Progenitor cell of endocrine pancreas (in vitro differentiated cells): ENCODE measurements at regions not wholly inside any gene's neighbourhood (a gene's known extent, or its start where the extent isn't known, plus 50 kb on each side); places are given as distances from the start of the nearest gene placed in this dataset.

Experiments
- DNase-seq: peaks from one replicate; pipeline ENCODE4 v3.0.0; 2021; ENCODE audit warnings: low spot score; ENCODE audit not compliant: unreplicated experiment
- H3K27ac Mint-ChIP-seq: 2 replicates; pipeline ENCODE4 v1.8.0; 2021; ENCODE audit warnings: mild to moderate bottlenecking, moderate library complexity, mixed read lengths
- H3K27me3 Mint-ChIP-seq: 2 replicates; pipeline ENCODE4 v1.8.0; 2021; ENCODE audit warnings: mixed read lengths
- H3K36me3 Mint-ChIP-seq: 2 replicates; pipeline ENCODE4 v1.8.0; 2022; ENCODE audit warnings: mixed read lengths; ENCODE audit not compliant: insufficient read depth
- H3K4me1 Mint-ChIP-seq: 2 replicates; pipeline ENCODE4 v1.8.0; 2021; ENCODE audit warnings: low read depth, mixed read lengths
- H3K4me3 Mint-ChIP-seq: 2 replicates; pipeline ENCODE4 v1.8.0; 2021; ENCODE audit warnings: low read depth, mild to moderate bottlenecking, moderate library complexity, mixed read lengths
- H3K9me3 Mint-ChIP-seq: 2 replicates; pipeline ENCODE4 v1.8.0; 2021; ENCODE audit warnings: low read depth, mixed read lengths
- CTCF ChIP-seq: fragments of 200-600 bp; sonication (generic); IDR thresholded peaks from one replicate; pipeline ENCODE4 v1.5.0; 2021; ENCODE audit warnings: antibody characterized with exemption, mild to moderate bottlenecking; ENCODE audit not compliant: unreplicated experiment

- TF ChIP-seq CTCF, result no peak
- peaks cover 12% of the 10 kb centered on the region for H3K27me3 Mint-ChIP-seq
- no peak overlapping the region for H3K27ac Mint-ChIP-seq
- no peak overlapping the region for H3K4me3 Mint-ChIP-seq
- no peaks in the 10 kb centered on the region for H3K36me3 Mint-ChIP-seq
- H3K9me3 Mint-ChIP-seq, result no peaks in the 10 kb centered on the region
- no peak for DNase-seq
- no peaks in the 10 kb centered on the region for H3K4me1 Mint-ChIP-seq
Observed at GRCh38 chr2:239726631-239727181, 298.4 kb downstream of the NDUFA10 start.

- no peak for TF ChIP-seq CTCF
- no peak overlapping the region for H3K4me3 Mint-ChIP-seq
- no peaks in the 10 kb centered on the region for H3K9me3 Mint-ChIP-seq
- H3K27ac Mint-ChIP-seq, result no peak overlapping the region
- peaks cover 10% of the 10 kb centered on the region for H3K27me3 Mint-ChIP-seq
- DNase-seq, result no peak
- no peaks in the 10 kb centered on the region for H3K4me1 Mint-ChIP-seq
- H3K36me3 Mint-ChIP-seq, result no peaks in the 10 kb centered on the region
Observed at GRCh38 chr2:239726091-239726591, 299.0 kb downstream of the NDUFA10 start.

- no peak overlapping the region for H3K4me3 Mint-ChIP-seq
- no peak for TF ChIP-seq CTCF
- no peak for DNase-seq
- H3K27ac Mint-ChIP-seq, result no peak overlapping the region
- peaks cover 7% of the 10 kb centered on the region for H3K27me3 Mint-ChIP-seq
- H3K36me3 Mint-ChIP-seq, result no peaks in the 10 kb centered on the region
- no peaks in the 10 kb centered on the region for H3K9me3 Mint-ChIP-seq
- H3K4me1 Mint-ChIP-seq, result no peaks in the 10 kb centered on the region
Observed at GRCh38 chr2:239725551-239725890, 299.6 kb downstream of the NDUFA10 start.

- Mint-ChIP-seq H3K27ac (no peak overlapping the region), H3K9me3 (no peaks in the 10 kb centered on the region), H3K27me3 (peaks cover 7% of the 10 kb centered on the region), H3K4me1 (no peaks in the 10 kb centered on the region), H3K36me3 (no peaks in the 10 kb centered on the region), H3K4me3 (no peak overlapping the region)
- TF ChIP-seq CTCF, result no peak
- no peak for DNase-seq
Observed at GRCh38 chr2:239724851-239725550, 300.1 kb downstream of the NDUFA10 start.

- DNase-seq, result no peak
- no peak overlapping the region for H3K4me3 Mint-ChIP-seq
- TF ChIP-seq CTCF, result no peak
- H3K4me1 Mint-ChIP-seq, result no peaks in the 10 kb centered on the region
- H3K36me3 Mint-ChIP-seq, result no peaks in the 10 kb centered on the region
- no peak overlapping the region for H3K27ac Mint-ChIP-seq
- H3K9me3 Mint-ChIP-seq, result no peaks in the 10 kb centered on the region
- H3K27me3 Mint-ChIP-seq, result peaks cover 7% of the 10 kb centered on the region
Observed at GRCh38 chr2:239724194-239724849, 300.8 kb downstream of the NDUFA10 start.
